GM18907 (cell line): ENCODE measurements at regions not wholly inside any gene's neighbourhood (a gene's known extent, or its start where the extent isn't known, plus 50 kb on each side); places are given as distances from the start of the nearest gene placed in this dataset.

Experiments
- ATAC-seq: cut with Tn5 transposase; IDR thresholded peaks from one replicate; pipeline ENCODE4 v1.9.1; 2021; ENCODE audit warnings: mild to moderate bottlenecking, moderate library complexity; ENCODE audit not compliant: unreplicated experiment

DNA sequence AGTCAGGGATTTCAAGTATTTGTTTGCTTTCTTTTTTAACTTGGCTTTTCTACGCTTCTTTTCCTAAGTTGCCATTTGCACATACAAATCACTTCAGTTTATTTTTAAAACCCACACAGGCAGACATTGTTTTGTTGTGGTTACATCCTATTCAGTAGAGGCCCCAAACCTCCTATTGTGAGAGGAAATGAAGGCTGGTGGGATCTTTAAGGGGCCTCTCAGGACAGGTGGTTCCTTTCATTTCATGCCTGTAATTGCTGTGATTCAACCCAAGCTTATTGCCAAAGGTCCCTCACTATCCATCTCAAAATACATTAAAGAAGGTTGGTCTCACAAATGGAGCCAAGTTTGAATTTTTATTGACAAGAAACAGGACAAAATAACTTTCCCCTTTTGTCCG lies 257.1 kb downstream of the ADAMTS20 start:
- no peak for ATAC-seq

DNA sequence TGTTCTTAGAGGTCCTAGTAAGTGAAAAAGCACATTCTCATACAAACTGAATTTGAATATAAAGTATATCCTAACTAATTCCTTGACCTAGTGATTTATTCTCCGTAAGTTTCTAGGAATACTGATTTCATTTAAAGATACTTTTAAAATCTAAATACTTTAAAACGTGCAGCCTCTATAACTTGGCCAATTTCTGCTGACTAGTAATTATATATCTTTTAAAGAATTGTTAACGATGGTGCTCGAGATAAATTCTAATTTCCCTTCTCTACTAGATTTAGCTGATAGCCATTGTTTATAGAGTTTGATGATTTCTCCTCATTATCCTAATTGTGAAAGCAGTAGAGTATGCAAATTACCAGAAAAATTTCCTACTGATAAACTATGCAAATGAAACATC lies 257.9 kb downstream of the ADAMTS20 start:
- no peak for ATAC-seq

DNA sequence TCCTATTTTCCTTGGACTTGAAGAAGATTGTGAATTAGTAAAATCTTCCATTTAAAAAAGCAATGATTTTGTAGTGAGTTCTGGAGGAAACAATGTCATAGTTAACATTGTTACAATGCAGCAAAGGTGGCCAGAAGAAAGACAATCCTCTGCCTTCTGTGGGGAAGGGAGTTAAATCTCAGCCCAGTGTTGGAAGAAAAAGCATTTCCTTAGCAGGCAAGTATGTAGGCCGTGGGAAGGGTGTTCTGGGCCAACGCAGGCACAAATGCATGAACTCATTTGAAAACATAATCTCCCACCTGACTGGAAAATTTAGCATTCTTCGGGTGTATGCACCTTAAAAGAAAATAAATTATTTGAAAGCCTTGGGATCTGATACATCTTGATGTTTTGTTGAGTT lies 258.6 kb downstream of the ADAMTS20 start:
- no peak for ATAC-seq

- ATAC-seq = no peak
These were observed 259.3 kb downstream of the ADAMTS20 start for GRCh38 chr12:43292699-43293098.

DNA sequence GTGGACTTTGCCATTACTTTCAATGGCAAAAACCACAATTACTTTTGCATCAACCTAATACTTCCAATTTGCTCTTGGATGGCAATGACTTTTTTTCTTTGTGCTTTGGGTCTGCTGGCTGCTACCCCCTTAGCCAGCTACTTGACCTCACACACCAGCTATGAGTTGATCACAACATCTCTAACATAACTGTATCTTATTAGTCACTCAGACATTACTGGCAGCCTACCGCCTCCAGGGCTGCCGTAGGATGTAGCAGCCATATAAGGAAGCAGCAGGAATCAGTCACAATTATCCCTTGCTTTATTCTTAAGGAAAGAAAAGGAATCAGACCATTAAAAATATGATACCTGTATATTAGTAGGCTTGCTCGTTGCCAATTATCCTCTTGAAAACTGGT lies 260.5 kb downstream of the ADAMTS20 start:
- no peak for ATAC-seq

DNA sequence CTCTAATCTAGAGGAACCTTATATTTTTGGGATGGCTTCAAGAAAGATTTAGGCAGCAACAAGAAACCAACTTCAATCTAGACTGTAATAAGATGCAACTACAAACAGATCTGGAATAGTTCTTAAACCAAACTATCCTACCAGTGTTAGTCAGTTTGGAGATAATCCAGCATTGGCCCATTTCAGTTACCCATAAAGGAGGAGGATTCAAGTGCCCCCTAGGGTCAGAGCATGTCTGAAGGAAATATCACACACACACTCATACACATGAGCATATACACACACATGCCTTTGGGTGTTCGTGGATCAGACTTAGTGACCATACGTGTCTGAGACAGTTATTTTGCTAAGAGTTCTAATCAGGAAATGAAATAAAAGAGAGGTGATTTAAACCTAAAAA lies 261.2 kb downstream of the ADAMTS20 start:
- no peak for ATAC-seq

GRCh38 chr12:43289426-43289801 lies 262.6 kb downstream of the ADAMTS20 start:
- no peak for ATAC-seq

DNA sequence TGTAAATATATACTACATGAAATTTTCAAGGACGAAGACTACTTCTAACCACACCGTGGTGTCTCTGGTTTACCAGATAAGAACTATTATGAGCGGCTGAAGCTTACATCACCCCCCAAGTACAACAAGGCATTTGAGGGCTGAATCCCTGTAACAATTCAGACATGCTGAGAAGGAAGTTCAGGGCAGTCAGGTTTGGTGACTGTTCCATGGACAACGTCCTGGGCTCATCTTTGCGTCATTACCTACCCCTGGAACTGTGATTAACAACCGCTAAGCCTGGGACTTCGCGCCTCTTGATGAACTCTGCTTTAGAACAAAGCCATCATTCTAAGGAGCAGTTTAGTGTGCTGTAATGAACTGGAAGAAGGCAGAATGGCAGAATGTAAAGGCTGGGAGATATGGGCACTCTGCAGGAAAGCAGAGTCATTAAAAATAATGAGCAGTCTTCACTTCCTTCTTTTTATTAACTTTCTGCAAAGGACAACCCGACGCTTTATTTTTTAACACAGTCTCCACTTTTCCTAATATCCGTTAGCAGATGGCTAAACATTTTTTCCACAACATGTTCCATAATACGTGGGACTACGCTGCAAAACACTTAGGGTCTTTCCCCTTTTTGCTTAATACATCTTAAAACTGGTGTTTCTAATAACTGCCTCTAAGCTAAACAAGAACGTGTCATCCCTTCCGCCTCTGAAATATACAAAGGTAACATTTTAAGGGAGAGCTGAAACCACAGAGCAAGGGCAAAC lies 263.2 kb downstream of the ADAMTS20 start:
- no peak for ATAC-seq

DNA sequence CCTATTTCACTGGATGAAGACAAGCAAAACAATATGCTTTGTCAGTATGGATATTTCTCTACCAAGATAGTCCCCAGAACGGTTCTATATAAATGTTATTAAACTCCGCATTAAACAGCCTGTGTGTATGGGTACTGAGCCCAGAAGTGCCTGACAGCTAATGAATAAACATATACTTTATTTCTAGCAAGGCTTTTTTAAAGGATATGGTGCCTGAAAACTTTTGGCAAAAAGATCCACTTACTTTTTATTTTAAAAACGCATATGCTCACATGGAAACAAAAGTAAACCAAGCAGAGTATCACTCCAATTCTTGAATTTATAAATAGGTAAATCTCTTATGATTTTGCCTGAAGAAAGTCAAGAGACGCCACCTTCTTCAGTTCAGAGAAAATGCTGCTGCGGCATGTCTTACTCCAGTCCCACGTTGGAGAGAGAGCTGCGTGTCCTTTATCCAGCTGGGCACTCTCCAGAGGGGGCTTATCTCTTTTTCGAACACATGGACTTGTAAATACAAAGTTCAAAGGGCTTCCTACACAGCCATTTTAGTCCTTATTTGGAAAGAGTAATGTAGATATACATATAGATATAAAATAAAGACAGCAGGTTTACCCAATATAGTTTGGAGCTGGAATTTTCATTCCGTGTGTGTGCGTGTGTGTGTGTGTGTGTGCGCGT lies 264.2 kb downstream of the ADAMTS20 start:
- no peak for ATAC-seq

DNA sequence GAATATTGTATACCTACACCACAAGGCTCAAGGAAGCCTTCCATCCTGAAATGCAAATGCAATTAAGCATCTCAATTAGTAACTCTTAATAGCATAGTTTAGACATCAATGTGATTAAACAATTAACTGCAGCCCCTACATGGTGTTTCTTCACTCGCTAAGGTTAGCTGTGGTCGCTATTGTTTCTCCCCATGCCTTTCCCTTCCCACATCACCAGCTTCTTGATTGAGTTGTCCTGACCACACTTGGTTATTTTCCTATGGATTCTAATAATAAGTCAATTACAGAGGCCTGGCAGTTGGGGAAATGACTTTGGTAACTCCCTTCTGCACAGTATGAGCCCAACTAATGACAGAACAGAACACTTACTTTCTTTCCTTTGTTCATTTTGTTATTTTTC lies 265.0 kb downstream of the ADAMTS20 start:
- no peak for ATAC-seq

DNA sequence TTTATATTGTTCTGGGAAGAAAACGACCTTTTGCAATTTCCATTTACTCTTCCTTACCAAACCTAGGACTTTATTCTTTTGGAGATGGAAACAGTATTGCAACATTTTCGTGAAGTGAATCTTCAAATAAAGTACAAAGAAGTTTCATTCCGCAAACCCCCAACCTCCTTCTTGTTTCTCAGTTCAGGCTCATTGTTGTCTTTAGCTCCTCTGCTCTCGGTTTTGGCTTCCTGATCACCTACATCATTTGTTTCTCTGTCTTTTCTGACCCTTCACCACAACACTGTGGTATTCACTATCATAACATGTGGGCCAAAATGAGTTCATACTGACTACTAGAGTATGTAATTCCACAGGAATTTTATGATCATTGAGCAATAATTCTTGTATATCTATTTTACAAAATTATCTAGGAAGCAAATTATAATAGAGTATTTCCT lies 266.8 kb downstream of the ADAMTS20 start:
- peak; percentile 88 for ATAC-seq

- no peak for ATAC-seq
These were observed 267.4 kb downstream of the ADAMTS20 start for GRCh38 chr12:43284486-43285158.

GRCh38 chr12:43283206-43283605 lies 268.8 kb downstream of the ADAMTS20 start:
- ATAC-seq = no peak

DNA sequence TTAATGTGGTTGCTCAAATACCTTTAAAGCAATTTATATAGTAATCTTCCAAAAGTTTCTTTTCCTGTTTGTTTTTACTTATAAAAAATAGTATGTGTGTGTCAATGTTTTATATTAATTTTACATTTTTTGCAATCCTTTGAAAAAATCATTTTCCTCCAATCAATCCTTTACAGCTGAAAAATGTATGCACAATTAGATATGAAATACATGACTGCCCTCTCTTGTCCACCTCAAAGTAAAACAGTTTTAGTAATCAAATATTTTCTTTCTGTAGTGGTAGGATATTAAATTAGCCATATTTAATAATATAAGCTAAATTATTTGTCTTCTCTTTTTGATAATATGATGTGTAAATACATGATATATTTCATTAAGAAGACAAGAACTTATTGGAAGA lies 269.9 kb downstream of the ADAMTS20 start:
- ATAC-seq = no peak

DNA sequence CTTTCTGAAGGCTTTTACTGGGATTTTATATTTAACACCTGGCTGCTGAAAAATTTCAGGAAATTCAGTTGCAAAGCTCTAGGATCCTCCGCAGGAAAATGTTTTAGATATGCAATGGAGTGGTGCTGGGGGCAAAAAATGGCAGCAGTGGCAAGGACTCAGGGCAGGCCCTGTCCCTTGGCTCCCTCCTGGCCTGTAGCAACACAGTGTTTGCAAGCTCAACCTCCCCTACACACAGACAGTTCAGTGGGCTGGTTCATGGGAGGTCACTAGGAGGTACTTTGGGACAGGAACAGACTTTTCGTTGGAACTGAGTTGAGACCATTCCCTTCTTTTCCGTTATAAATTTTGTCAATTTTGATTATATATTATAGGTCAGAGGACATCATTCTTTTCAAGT lies 270.4 kb downstream of the ADAMTS20 start:
- no peak for ATAC-seq

DNA sequence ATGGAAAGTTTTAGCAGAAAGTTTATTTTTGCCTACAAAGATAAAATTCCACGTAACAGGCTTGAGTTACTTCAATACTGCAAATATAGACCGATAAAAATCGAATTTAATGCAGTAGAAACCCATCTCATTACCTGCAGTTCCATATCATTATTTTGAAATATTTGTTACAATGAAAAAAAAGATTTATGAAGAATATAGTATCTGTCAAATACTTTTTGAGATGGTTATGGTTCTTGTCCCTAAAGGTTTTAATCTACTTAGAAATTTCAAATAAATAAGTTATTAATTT lies 273.5 kb downstream of the ADAMTS20 start:
- ATAC-seq = no peak

DNA sequence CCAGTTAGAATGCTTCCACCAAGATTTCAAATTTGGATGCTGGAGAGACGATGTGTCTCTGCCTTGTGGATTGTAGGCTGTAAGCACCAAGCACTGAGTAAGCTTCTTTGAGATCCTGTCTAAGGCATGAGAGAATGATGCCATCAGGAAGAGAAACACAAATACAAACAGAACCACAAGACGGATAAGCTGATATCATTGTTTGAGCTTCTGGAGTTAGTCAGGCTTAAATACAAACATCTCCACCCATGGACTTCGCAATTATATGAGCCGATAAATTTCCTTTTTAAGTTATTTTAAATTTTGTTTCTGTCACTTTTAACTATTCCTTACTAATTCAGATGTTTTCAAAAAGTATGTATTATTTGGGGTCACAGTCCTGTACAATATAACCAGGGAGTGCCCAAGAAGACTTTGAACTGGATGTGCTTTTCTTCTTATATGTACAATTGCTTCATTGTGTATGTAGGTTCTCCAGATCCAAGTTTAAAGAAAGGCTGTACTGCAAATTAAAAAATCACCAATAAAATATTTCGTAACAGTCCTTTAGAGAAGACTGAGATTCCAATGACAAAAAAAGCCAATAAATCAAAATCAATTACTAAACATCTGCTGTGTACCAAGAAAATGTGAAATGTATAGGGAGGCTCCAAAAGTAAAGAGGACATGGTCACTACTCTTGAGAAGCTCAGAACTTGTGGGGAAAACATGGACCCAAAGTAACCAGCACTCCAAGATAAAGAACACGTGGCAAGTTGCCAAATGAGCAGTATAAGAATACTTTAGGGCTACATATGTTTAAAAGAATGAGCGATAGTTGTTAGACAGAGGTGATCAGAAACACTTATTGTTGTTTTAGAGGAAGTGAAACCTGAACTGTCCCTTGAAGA lies 274.1 kb downstream of the ADAMTS20 start:
- peak; percentile 93 for ATAC-seq

DNA sequence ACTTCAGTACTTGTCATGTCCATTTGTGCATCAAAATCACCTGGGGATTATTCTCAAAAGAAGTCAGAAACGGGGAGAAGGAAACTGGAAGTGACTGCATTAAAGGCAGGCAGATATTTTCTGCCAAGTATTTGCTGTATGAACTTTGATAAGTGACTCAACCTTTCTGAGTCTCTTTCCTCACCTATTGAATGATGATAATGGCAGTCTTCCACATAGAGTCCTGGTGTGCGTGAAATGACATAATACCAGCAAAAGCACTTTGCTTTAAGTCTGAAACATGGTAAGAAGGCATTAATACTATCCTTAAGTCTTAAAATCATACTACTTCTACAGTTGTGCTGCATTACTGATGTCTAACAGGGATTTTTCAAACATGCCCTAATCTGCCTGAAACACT lies 278.5 kb downstream of the ADAMTS20 start:
- ATAC-seq = no peak

- ATAC-seq = no peak
These were observed 280.3 kb downstream of the ADAMTS20 start for GRCh38 chr12:43271659-43272058.

- no peak for ATAC-seq
These were observed 284.2 kb downstream of the ADAMTS20 start for GRCh38 chr12:43267818-43268217.

GRCh38 chr12:43261701-43262100 lies 290.3 kb downstream of the ADAMTS20 start:
- ATAC-seq = no peak
